AG10803 (cell line): ENCODE measurements at regions not wholly inside any gene's neighbourhood (a gene's known extent, or its start where the extent isn't known, plus 50 kb on each side); places are given as distances from the start of the nearest gene placed in this dataset.

ENCODE experiments used
- DNase-seq: peaks from one replicate; pipeline ENCODE4 v3.0.0; 2010; ENCODE audit warnings: low read depth
- H3K4me3 ChIP-seq: 2 replicates; pipeline ENCODE4 v1.5.1; 2011; ENCODE audit warnings: mild to moderate bottlenecking, low read length, control low read depth
- TF ChIP-seq, protein P1 (sequence below): conservative IDR thresholded peaks from 2 replicates; pipeline ENCODE4 v1.5.1; 2011; ENCODE audit warnings: mild to moderate bottlenecking, low read length, control low read depth, inconsistent platforms

DNA sequence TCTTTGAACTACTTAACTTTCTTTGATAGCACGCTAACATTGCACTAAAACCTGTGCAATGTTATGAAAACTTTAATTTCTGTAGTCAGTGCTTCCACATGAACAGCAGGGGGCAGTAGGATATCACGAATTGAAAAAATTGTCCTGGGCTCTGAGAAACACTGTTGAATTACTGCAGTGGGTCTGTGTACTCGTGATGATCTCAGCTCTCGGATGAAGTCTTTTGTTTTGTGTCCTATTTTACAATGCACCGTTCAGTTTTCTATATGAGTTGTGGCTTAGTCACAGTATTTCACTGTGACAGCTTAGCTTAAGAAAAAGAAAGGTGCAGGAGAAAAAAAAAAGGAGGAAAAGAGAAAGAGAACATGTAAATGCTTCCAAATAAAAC lies 141.3 kb upstream of the CCDC54 start:
- H3K4me3 ChIP-seq: peak overlapping the region; percentile 53
- DNase-seq: peak; percentile 77
- TF ChIP-seq, protein P1, sequence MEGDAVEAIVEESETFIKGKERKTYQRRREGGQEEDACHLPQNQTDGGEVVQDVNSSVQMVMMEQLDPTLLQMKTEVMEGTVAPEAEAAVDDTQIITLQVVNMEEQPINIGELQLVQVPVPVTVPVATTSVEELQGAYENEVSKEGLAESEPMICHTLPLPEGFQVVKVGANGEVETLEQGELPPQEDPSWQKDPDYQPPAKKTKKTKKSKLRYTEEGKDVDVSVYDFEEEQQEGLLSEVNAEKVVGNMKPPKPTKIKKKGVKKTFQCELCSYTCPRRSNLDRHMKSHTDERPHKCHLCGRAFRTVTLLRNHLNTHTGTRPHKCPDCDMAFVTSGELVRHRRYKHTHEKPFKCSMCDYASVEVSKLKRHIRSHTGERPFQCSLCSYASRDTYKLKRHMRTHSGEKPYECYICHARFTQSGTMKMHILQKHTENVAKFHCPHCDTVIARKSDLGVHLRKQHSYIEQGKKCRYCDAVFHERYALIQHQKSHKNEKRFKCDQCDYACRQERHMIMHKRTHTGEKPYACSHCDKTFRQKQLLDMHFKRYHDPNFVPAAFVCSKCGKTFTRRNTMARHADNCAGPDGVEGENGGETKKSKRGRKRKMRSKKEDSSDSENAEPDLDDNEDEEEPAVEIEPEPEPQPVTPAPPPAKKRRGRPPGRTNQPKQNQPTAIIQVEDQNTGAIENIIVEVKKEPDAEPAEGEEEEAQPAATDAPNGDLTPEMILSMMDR: peak; percentile 94

DNA sequence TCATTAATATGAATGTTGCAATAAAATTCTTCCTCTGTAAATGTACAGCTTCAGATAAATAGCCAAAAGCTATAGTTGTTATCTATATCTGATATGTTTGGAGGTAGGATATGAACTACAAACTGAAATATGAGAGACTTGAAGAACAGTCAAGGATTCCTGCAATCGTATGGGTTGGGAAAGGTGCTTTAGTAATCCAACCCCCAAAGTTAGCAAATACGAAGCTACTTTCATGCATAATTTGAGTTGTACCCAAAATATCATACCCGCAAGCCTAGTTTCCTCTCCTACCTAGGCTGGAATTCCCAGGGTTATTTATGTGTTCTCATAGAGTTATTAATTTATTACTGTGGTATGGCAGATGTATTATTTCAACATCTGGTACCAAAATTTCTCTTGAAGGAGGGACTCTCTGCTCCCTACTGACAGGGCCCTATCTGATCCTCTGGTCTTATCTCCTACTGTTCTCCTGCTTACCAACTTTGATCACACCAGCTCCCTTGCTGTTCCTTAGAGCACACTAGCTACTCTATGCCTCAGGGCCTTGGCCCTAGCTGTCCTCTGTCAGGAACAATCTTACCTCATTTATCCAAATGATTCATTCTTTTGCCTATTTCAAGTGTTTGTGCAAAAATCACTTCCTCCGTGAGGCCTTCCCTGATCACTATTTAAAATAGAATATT lies 140.4 kb upstream of the CCDC54 start:
- TF ChIP-seq, protein P1: no peak
- no peak overlapping the region for H3K4me3 ChIP-seq
- no peak for DNase-seq

DNA sequence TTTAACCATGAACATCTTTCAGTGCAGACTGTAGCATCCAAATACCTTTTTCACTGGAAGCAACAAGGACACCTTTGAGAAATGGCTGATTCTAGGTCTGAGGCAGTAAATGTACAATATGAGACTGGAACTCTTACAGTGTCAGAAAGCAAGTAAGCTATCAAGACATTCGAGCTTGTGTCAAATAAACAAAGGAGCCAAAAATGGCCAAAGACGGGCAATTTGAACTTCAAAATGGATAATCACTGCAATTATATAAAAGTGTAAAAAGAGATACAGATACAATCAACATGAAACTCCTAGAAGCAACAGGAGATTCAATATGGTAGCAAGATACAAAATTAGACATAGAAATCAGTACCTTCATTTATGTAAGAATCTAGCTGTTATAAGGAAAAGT lies 138.5 kb upstream of the CCDC54 start:
- TF ChIP-seq, protein P1: no peak
- no peak for DNase-seq
- H3K4me3 ChIP-seq: no peak overlapping the region

DNA sequence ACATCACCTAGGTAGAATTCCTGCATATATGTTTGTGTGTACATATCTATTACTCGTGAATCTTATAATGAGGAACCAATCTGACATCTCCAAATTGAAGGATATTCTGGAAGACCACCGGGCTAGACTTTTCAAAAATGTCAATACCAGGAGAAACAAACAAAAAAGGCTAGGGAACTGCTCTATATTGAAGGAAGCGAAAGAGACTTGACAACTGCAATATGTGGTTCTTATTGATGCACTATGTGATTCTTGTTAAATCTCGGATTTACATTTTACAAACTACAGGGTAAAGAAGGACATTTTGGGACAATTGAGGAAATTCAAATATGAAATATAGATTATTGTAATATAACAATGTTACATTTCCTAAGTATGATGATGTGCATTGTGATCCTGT lies 137.5 kb upstream of the CCDC54 start:
- no peak for DNase-seq
- H3K4me3 ChIP-seq: peak overlapping the region; percentile 94
- TF ChIP-seq, protein P1: no peak

DNA sequence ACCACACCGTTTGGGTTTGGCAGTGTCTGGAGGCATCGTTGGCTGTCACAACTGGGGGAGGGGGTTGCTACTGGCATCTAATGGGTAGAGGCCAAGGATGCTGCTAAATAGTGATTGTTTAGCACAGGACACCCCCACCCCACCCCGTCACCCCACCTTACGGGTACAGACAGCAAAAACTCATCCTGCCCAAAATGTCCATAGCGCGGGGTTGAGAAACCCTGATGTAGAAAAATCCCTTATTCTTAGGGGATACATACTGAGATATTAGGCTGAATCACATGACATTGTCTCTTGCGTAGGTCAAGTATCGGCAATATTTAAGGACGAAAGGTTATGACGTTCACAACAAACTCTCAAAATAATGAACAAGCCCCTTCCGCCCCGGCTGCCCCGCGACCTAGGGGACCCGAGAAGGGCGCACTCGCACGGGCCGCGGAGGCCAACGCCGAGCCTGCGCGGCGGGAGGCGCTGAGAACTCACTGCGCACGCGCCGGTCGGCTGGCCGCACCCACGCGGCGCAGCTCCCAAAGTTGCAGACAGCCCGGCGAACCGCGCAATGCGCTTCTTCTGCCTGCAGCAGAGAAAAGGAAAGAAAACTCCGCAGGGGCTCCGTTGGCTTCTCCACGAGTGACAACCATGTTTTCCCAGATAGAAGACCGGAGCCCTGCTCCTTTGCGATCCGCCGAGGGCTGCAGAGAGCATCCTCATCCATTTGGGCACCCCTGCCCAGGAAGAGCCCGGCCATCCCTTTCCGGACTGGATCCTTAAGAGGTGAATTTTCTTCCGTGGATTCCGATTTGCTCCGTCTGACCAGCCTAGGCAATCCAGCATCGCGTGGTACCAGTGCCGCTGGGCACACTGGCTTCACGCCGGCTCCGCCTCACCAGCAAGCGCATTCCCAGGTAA lies 136.8 kb upstream of the CCDC54 start:
- peak overlapping the region; percentile 94 for H3K4me3 ChIP-seq
- TF ChIP-seq, protein P1: 0 out of 2 replicates have a peak, but pooled peaks have one; percentile 2
- peak; percentile 74 for DNase-seq

DNA sequence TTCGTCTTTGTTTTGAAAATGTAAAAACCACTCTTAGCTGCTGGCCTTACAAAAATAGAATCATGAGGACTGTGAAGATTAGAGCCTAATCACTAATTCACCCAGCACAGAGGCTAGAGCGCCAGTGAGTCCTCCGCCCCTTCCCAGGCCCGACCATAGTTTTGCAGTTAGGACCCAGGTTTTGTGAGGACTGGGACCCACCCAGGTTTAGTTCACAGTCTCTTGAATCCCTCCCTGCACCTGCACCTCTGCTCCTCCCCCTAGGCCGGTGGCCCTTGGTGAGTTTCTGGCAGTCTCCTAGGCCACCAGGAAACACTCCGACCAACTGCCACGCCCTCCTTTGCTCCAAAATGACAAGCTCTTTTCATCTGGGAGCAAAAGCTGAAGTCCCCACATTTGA lies 136.0 kb upstream of the CCDC54 start:
- TF ChIP-seq, protein P1: no peak; the same call in 1 of the 2 replicates
- DNase-seq: peak; percentile 8
- H3K4me3 ChIP-seq: peak overlapping the region; percentile 94

DNA sequence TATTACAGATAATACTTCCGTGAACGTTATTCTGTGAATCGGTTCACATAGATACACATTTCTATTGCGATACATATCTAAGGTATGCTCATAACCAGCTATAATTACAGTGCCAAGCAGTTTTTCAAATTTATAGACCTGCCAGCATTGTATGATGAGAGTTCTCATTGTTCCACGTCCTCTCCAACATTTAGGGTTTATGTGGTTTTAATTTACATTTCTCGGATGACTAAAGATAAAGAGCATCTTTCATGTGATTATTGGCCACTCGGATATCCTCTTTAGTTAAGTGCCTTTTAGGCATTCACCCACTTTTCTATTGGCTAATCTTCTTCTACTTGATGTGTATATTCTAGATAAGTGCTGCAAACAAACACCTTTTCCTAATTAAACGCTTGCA lies 134.7 kb upstream of the CCDC54 start:
- no peak overlapping the region; the same call in 1 of the 2 replicates for H3K4me3 ChIP-seq
- TF ChIP-seq, protein P1: no peak
- DNase-seq: no peak
